ENCODE measurements at regions not wholly inside any gene's neighbourhood (a gene's known extent, or its start where the extent isn't known, plus 50 kb on each side); places are given as distances from the start of the nearest gene placed in this dataset.

DNA sequence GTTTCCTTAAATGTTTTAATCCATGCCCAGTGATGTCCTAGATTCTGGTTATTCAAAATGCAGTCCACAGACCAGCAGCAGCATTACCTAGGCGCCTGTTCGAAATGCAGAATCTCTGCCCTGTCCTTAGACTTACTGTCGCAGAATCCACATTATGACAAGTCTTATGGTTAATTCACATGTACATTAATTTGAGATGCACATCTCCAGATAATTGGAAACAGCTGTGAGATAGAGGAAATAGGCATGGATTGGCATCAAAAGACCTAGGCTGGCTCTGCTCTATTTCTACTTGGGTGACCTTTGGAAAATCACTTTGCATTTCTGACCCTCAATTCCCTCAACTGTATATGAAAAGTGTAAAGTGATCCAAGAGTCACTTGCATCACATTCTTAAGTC lies 700.7 kb downstream of the DIAPH3 start:
- no CpG with 5 or more reads among the region's 3 CpGs for WGBS (ENCODE audit: extremely low coverage, insufficient read length, low lambda C conversion rate)
- H4K20me1 ChIP-seq (ENCODE audit: control insufficient read depth, insufficient read depth, insufficient read length) = no peaks in the 10 kb centered on the region

More for the DNA sequence above, 700.7 kb downstream of the DIAPH3 start:
- no peak overlapping the region for H4K5ac ChIP-seq (ENCODE audit: insufficient read length, low read depth, low read length)
- H3K14ac ChIP-seq (ENCODE audit: insufficient read depth, low read length) = no peak overlapping the region
- H3K4me1 ChIP-seq (ENCODE audit: insufficient read depth, low read length) = peaks cover 15% of the 10 kb centered on the region
- H3K4me1 Mint-ChIP-seq = peaks cover 47 to 58% of the 10 kb centered on the region in 2 experiments
- no peak overlapping the region for H2AK5ac ChIP-seq (ENCODE audit: insufficient read length, low read length)
- peaks cover 0 to 8% (median 2%) of the 10 kb centered on the region in 3 experiments; a peak in 2 of 7 replicates for H3K36me3 Mint-ChIP-seq (ENCODE audit: insufficient read depth in 1 of 3, low read depth in 3 of 3)
- H3K56ac ChIP-seq (ENCODE audit: insufficient read length, low read depth, low read length) = no peak overlapping the region
- H3K18ac ChIP-seq (ENCODE audit: insufficient read length, low read depth, low read length) = no peak overlapping the region
- no peak overlapping the region for H2AFZ ChIP-seq (ENCODE audit: low read length)
- no peak overlapping the region for H2BK5ac ChIP-seq (ENCODE audit: insufficient read length, low read length)
- TF ChIP-seq, protein P1, sequence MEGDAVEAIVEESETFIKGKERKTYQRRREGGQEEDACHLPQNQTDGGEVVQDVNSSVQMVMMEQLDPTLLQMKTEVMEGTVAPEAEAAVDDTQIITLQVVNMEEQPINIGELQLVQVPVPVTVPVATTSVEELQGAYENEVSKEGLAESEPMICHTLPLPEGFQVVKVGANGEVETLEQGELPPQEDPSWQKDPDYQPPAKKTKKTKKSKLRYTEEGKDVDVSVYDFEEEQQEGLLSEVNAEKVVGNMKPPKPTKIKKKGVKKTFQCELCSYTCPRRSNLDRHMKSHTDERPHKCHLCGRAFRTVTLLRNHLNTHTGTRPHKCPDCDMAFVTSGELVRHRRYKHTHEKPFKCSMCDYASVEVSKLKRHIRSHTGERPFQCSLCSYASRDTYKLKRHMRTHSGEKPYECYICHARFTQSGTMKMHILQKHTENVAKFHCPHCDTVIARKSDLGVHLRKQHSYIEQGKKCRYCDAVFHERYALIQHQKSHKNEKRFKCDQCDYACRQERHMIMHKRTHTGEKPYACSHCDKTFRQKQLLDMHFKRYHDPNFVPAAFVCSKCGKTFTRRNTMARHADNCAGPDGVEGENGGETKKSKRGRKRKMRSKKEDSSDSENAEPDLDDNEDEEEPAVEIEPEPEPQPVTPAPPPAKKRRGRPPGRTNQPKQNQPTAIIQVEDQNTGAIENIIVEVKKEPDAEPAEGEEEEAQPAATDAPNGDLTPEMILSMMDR (conservative IDR thresholded peaks at IDR 0.05) = no peak
- no peak overlapping the region for H3K4me2 ChIP-seq (ENCODE audit: insufficient read depth, insufficient read length, low read length)
- H3K9me3 ChIP-seq (ENCODE audit: control insufficient read depth, low read depth, low read length) = no peaks in the 10 kb centered on the region
- H3K4ac ChIP-seq (ENCODE audit: low read depth, low read length) = no peak overlapping the region
- no peaks in the 10 kb centered on the region for H3K79me1 ChIP-seq (ENCODE audit: insufficient read depth, low read depth, low read length, poor library complexity, severe bottlenecking)
- H3K27me3 Mint-ChIP-seq (ENCODE audit: low read depth) = no peaks in the 10 kb centered on the region
- H3K9me3 Mint-ChIP-seq = no peaks in the 10 kb centered on the region; a peak in 1 of 5 replicates
- no peak overlapping the region for H3K4me3 Mint-ChIP-seq
- H3K27ac Mint-ChIP-seq = no peak overlapping the region
- no peak overlapping the region for H2BK20ac ChIP-seq (ENCODE audit: low read depth, low read length, poor library complexity, severe bottlenecking)
- no peak overlapping the region for H3K9ac ChIP-seq (ENCODE audit: extremely low read depth, insufficient read length, low read length)
- H4K91ac ChIP-seq (ENCODE audit: insufficient read length, low read depth, low read length) = no peak overlapping the region
- H3T11ph ChIP-seq (ENCODE audit: low read length) = no peak overlapping the region
- no peak for DNase-seq
- H3K27ac ChIP-seq (ENCODE audit: insufficient read length, low read depth, low read length) = no peak overlapping the region
- H3K23ac ChIP-seq (ENCODE audit: insufficient read length, low read depth, low read length) = no peak overlapping the region
- no peaks in the 10 kb centered on the region for H3K79me2 ChIP-seq (ENCODE audit: insufficient read depth, low read length)
- no peaks in the 10 kb centered on the region for H3K23me2 ChIP-seq (ENCODE audit: insufficient read length, low read depth, low read length, poor library complexity, severe bottlenecking)
- no peak overlapping the region for H4K8ac ChIP-seq (replicated peaks; ENCODE audit: insufficient read length, low read depth, low read length)
- no peak overlapping the region for H2BK15ac ChIP-seq (ENCODE audit: low read depth, low read length)
- H2BK12ac ChIP-seq (ENCODE audit: insufficient read length, low read depth, low read length) = no peak overlapping the region
- H2BK120ac ChIP-seq (ENCODE audit: low read depth, low read length, poor library complexity, severe bottlenecking) = no peak overlapping the region
- no peaks in the 10 kb centered on the region for H3K27me3 ChIP-seq (ENCODE audit: insufficient read depth, low read length)
